Activated CD8-positive, alpha-beta T cell treated with anti-CD3 and anti-CD28 coated beads for 36 hours (primary cell): ENCODE measurements at regions not wholly inside any gene's neighbourhood (a gene's known extent, or its start where the extent isn't known, plus 50 kb on each side); places are given as distances from the start of the nearest gene placed in this dataset.

ENCODE experiments used
- ATAC-seq: fragments of 200-7000 bp; cut with Tn5 transposase; one replicate; pipeline ENCODE4 v1.10.0; 2021; ENCODE audit warnings: mild to moderate bottlenecking, moderate library complexity
- CTCF ChIA-PET: fragments of 350-600 bp; sonication (Branson Sonifier 250); formaldehyde crosslinking; loops from one replicate; lab custom pipeline; 2021; ENCODE audit warnings: antibody characterized with exemption; lab: Charles Lee
- POLR2A ChIA-PET: fragments of 350-600 bp; sonication (Branson Sonifier 250); formaldehyde crosslinking; loops from one replicate; lab custom pipeline; 2021; ENCODE audit warnings: antibody characterized with exemption; lab: Charles Lee
- DNase-seq: peaks from one replicate; pipeline ENCODE4 v3.0.0-alpha.2; 2020
- H3K27ac Mint-ChIP-seq: one replicate; pipeline ENCODE4 v1.8.0; 2021; ENCODE audit warnings: mild to moderate bottlenecking, mixed read lengths
- H3K27me3 Mint-ChIP-seq: one replicate; pipeline ENCODE4 v1.8.0; 2021; ENCODE audit warnings: mixed read lengths
- H3K36me3 Mint-ChIP-seq: one replicate; pipeline ENCODE4 v1.8.0; 2021; ENCODE audit warnings: low read depth, mixed read lengths
- H3K4me1 Mint-ChIP-seq: one replicate; pipeline ENCODE4 v1.8.0; 2021; ENCODE audit warnings: low read depth, mixed read lengths
- H3K4me3 Mint-ChIP-seq: one replicate; pipeline ENCODE4 v1.8.0; 2021; ENCODE audit warnings: mild to moderate bottlenecking, moderate library complexity, mixed read lengths
- H3K9me3 Mint-ChIP-seq: one replicate; pipeline ENCODE4 v1.8.0; 2021; ENCODE audit warnings: mixed read lengths
- intact Hi-C: fragments of 100-400 bp; cut with micrococcal nuclease; formaldehyde crosslinking; loops from one replicate; pipeline ENCODE4 v1.10.0; 2022
- TF ChIP-seq, protein P1 (sequence below): fragments of 200-600 bp; IDR thresholded peaks from one replicate; pipeline ENCODE4 v1.8.0; 2022; ENCODE audit warnings: antibody characterized with exemption, mild to moderate bottlenecking

- no peaks in the 10 kb centered on the region for H3K9me3 Mint-ChIP-seq
- no peaks in the 10 kb centered on the region for H3K36me3 Mint-ChIP-seq
- no peak overlapping the region for H3K4me3 Mint-ChIP-seq
- no peak overlapping the region for H3K27ac Mint-ChIP-seq
- DNase-seq (no peak), ATAC-seq (no peak)
- ChIA-PET POLR2A (interaction anchor here (0.9 kb wide), 1 partner anchor 22 kb away, joined by 3 read pairs; no protein-coding TSS in a partner anchor), CTCF (interaction anchor here (0.6 kb wide), 1 partner anchor 339 kb away, joined by 3 read pairs; no protein-coding TSS in a partner anchor)
- intact Hi-C loops = no loop called here
- H3K4me1 Mint-ChIP-seq = no peaks in the 10 kb centered on the region
- TF ChIP-seq, protein P1, sequence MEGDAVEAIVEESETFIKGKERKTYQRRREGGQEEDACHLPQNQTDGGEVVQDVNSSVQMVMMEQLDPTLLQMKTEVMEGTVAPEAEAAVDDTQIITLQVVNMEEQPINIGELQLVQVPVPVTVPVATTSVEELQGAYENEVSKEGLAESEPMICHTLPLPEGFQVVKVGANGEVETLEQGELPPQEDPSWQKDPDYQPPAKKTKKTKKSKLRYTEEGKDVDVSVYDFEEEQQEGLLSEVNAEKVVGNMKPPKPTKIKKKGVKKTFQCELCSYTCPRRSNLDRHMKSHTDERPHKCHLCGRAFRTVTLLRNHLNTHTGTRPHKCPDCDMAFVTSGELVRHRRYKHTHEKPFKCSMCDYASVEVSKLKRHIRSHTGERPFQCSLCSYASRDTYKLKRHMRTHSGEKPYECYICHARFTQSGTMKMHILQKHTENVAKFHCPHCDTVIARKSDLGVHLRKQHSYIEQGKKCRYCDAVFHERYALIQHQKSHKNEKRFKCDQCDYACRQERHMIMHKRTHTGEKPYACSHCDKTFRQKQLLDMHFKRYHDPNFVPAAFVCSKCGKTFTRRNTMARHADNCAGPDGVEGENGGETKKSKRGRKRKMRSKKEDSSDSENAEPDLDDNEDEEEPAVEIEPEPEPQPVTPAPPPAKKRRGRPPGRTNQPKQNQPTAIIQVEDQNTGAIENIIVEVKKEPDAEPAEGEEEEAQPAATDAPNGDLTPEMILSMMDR = no peak
- peaks cover 20% of the 10 kb centered on the region for H3K27me3 Mint-ChIP-seq
These were observed 88.1 kb downstream of the YTHDF1 start for GRCh38 chr20:63127700-63128364.

DNA sequence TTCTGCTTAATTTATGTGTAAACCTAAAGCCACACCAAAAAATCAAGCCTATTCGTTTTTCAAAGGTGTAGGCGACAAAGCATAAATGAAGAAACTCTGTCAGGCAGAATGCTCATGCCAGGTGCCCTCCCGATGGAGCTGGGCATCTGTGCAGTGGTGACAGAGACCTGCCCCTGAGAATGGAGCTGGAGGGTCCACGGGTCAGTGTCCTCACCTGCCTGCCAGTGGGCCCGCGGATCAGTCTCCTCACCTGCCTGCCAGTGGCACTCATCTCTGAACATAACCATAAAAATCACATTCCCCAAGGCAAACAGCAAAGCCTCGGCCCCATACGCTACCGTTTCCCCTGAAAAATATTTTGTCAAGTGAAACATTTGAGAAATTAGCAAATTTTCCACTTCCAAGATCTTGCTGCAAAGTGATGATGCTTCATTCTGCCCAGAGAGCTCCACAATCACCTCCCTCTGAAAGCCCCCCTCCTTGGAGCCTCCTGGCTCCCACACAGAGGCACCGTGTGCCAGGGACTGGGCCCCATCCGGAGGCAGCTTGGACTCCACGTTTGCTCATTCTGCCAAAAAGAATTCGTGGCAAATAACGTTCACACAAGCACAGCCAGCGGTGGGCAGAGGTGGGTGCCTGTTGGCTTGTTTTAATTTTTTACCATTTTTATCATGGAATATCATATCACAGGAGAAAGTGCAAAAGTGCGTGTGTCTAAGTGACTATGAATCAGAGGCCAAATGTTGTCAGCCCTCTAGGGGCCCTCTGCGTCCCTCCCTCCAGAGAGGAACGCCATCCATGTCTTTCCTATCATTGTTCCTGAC lies 88.8 kb downstream of the YTHDF1 start:
- ChIA-PET POLR2A (interaction anchor here (0.9 kb wide), 1 partner anchor 23 kb away, joined by 3 read pairs; no protein-coding TSS in a partner anchor), CTCF (no interaction called here)
- Mint-ChIP-seq H3K27me3 (peaks cover 20% of the 10 kb centered on the region), H3K27ac (no peak overlapping the region), H3K9me3 (no peaks in the 10 kb centered on the region), H3K4me3 (no peak overlapping the region), H3K36me3 (no peaks in the 10 kb centered on the region), H3K4me1 (no peaks in the 10 kb centered on the region)
- DNase-seq (no peak), ATAC-seq (no peak)
- TF ChIP-seq, protein P1 = no peak
- intact Hi-C loops = no loop called here

DNA sequence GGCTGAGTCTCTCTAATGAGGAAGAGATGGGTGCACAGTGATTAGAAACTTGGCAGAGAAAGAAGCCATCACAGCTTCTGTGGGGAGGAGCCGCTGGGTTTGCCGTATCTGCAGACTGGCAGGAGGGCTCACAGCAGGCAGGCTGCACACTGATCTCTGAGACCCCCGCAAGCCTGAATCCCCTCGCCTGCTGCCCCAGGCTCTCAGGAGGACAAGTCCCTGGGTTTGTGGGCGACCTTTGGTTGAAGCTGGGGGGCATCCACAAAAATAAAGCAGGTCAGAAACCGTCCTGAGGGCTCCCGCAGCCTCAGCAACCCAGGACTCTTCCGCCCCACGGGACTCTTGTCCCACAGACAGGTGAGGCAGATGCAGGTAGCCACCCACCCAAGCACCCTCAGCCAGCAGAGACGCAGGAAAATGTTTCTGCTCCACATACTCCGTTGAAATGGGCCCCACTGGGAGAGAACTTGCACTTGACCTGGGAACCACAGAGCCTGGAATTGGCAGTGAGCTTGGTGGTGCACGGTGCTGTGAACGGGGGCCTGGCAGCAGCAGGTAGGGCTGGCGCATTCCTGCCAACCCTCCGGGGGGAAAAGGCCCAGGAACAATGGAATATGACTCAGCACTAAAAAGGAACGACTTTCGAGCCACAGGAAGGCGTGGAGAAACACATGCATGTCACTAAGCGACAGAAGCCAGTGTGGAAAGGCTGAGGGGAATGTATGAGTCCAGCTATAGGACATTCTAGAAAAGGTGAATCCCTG lies 89.9 kb downstream of the YTHDF1 start:
- Mint-ChIP-seq H3K9me3 (no peaks in the 10 kb centered on the region), H3K27ac (no peak overlapping the region), H3K36me3 (no peaks in the 10 kb centered on the region), H3K4me3 (no peak overlapping the region), H3K27me3 (peaks cover 18% of the 10 kb centered on the region), H3K4me1 (no peaks in the 10 kb centered on the region)
- TF ChIP-seq, protein P1 = no peak
- DNase-seq (no peak), ATAC-seq (no peak)
- CTCF ChIA-PET = no interaction called here
- intact Hi-C loops = no loop called here
- POLR2A ChIA-PET = no interaction called here

DNA sequence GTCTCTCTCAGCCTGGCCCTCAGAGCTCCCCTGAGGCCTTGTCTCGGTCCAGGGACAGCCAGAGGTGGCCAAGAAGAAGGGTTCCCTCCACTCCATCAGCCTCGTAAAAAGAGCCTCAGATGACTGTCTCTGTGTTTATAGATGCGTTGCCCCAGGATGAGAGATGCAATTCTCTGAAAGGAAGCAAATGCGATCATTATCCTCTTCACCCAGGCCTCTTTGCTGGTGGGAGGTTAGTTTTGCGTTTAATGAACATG lies 90.4 kb downstream of the YTHDF1 start:
- TF ChIP-seq, protein P1 = no peak
- Mint-ChIP-seq H3K4me1 (no peaks in the 10 kb centered on the region), H3K27me3 (peaks cover 18% of the 10 kb centered on the region), H3K9me3 (no peaks in the 10 kb centered on the region), H3K36me3 (no peaks in the 10 kb centered on the region), H3K4me3 (no peak overlapping the region), H3K27ac (no peak overlapping the region)
- DNase-seq (no peak), ATAC-seq (no peak)
- ChIA-PET POLR2A (no interaction called here), CTCF (no interaction called here)
- intact Hi-C loops = no loop called here
